CD14-positive monocyte (primary cell): ENCODE measurements at regions not wholly inside any gene's neighbourhood (a gene's known extent, or its start where the extent isn't known, plus 50 kb on each side); places are given as distances from the start of the nearest gene placed in this dataset.

Experiments
- DNase-seq, 3 donors: peaks; one replicate each; pipeline ENCODE4 v3.0.0-alpha.2; 2011 to 2022
- H2AFZ ChIP-seq: 2 replicates; pipeline ENCODE4 v1.6.0; 2012; ENCODE audit warnings: mild to moderate bottlenecking, low read depth, low read length, inconsistent platforms; ENCODE audit not compliant: insufficient read depth, poor library complexity, severe bottlenecking
- H3K27ac ChIP-seq, 2 donors: 1 replicate in 1 of 2; 2 replicates in 1 of 2; pipeline ENCODE4 v1.5.1; 2012 to 2013; ENCODE audit warnings: low read length in 2 of 2, control low read depth in 1 of 2, inconsistent platforms in 1 of 2, low read depth in 1 of 2, mild to moderate bottlenecking in 1 of 2
- H3K27me3 ChIP-seq, 2 donors: one replicate each; pipeline versions ENCODE4 v1.6.0 to v1.6.1; 2011 to 2013; ENCODE audit warnings: low read length in 2 of 2; ENCODE audit not compliant: control insufficient read depth in 2 of 2, insufficient read depth in 2 of 2
- H3K36me3 ChIP-seq, 2 donors: replicated peaks in 1 of 2; 1 replicate in 1 of 2; 2 replicates in 1 of 2; pipeline versions ENCODE4 v1.5.1 to v1.6.1; 2012 to 2013; ENCODE audit warnings: low read length in 2 of 2, control low read depth in 1 of 2, inconsistent platforms in 1 of 2, mild to moderate bottlenecking in 1 of 2; ENCODE audit not compliant: insufficient read depth in 2 of 2, control insufficient read depth in 1 of 2
- H3K4me1 ChIP-seq, 2 donors: 1 replicate in 1 of 2; 2 replicates in 1 of 2; pipeline versions ENCODE4 v1.5.1 to v1.6.1; 2012 to 2013; ENCODE audit warnings: low read length in 2 of 2, control low read depth in 1 of 2, inconsistent platforms in 1 of 2, mild to moderate bottlenecking in 1 of 2, moderate library complexity in 1 of 2; ENCODE audit not compliant: insufficient read depth in 2 of 2, control insufficient read depth in 1 of 2
- H3K4me2 ChIP-seq: replicated peaks from 2 replicates; pipeline ENCODE3; 2012; ENCODE audit warnings: low read length, moderate library complexity, mild to moderate bottlenecking; ENCODE audit not compliant: poor library complexity, severe bottlenecking; ENCODE audit errors: extremely low read depth
- H3K4me3 ChIP-seq, 3 experiments: fragments of 200-600 bp in 1 of 3; sonication (generic) in 1 of 3; replicated peaks in 1 of 3; 1 replicate in 2 of 3; 2 replicates in 1 of 3; pipeline ENCODE4 v1.5.1; 2011 to 2013; ENCODE audit warnings: low read length in 3 of 3, mild to moderate bottlenecking in 3 of 3, control low read depth in 2 of 3, low read depth in 2 of 3, inconsistent platforms in 1 of 3, moderate library complexity in 1 of 3
- H3K79me2 ChIP-seq: 2 replicates; pipeline ENCODE4 v1.6.0; 2012; ENCODE audit warnings: mild to moderate bottlenecking, control low read depth, inconsistent platforms, low read length, moderate library complexity; ENCODE audit not compliant: insufficient read depth
- H3K9ac ChIP-seq: 2 replicates; pipeline ENCODE4 v1.6.0; 2017; ENCODE audit warnings: low read length, mild to moderate bottlenecking; ENCODE audit not compliant: insufficient read depth, poor library complexity, severe bottlenecking
- H3K9me3 ChIP-seq, 2 donors: replicated peaks in 1 of 2; 1 replicate in 1 of 2; 2 replicates in 1 of 2; pipeline versions ENCODE4 v1.5.1 to v1.6.1; 2012 to 2013; ENCODE audit warnings: low read length in 2 of 2, control low read depth in 1 of 2; ENCODE audit not compliant: control insufficient read depth in 1 of 2, insufficient read depth in 1 of 2
- H4K20me1 ChIP-seq: 2 replicates; pipeline ENCODE4 v1.6.0; 2012; ENCODE audit warnings: mild to moderate bottlenecking, low read length, control low read depth, moderate library complexity; ENCODE audit not compliant: insufficient read depth
- H3K27ac Mint-ChIP-seq, 7 donors: one replicate each; pipeline ENCODE4 v1.8.0; 2020; ENCODE audit warnings: mild to moderate bottlenecking in 7 of 7, mixed read lengths in 7 of 7, moderate library complexity in 6 of 7, inconsistent platforms in 2 of 7
- H3K27me3 Mint-ChIP-seq, 3 donors: one replicate each; pipeline ENCODE4 v1.8.0; 2021 to 2022; ENCODE audit warnings: low read depth in 3 of 3, mild to moderate bottlenecking in 3 of 3, mixed read lengths in 3 of 3, moderate library complexity in 3 of 3, inconsistent platforms in 1 of 3
- H3K36me3 Mint-ChIP-seq, 2 donors: one replicate each; pipeline ENCODE4 v1.8.0; 2020; ENCODE audit warnings: mixed read lengths in 2 of 2, inconsistent platforms in 1 of 2, mild to moderate bottlenecking in 1 of 2
- H3K4me1 Mint-ChIP-seq: one replicate; pipeline ENCODE4 v1.8.0; 2020; ENCODE audit warnings: mild to moderate bottlenecking, mixed read lengths
- H3K4me3 Mint-ChIP-seq, 2 donors: one replicate each; pipeline ENCODE4 v1.8.0; 2020; ENCODE audit warnings: mild to moderate bottlenecking in 2 of 2, mixed read lengths in 2 of 2, moderate library complexity in 1 of 2
- H3K9me3 Mint-ChIP-seq, 7 donors: one replicate each; pipeline ENCODE4 v1.8.0; 2020 to 2022; ENCODE audit warnings: mixed read lengths in 7 of 7, mild to moderate bottlenecking in 6 of 7, moderate library complexity in 6 of 7, inconsistent platforms in 2 of 7
- CTCF ChIP-seq: fragments of 200-600 bp; IDR thresholded peaks from one replicate; pipeline ENCODE4 v1.8.0; 2022; ENCODE audit warnings: antibody characterized with exemption, mild to moderate bottlenecking
- WGBS: methylation state at CpG from one replicate; pipeline ENCODE4 v1.1.5; 2013; ENCODE audit warnings: missing lambda C conversion rate; ENCODE audit not compliant: insufficient coverage; 5-methylcytosine and 5-hydroxymethylcytosine counted together
- intact Hi-C, 2 donors: fragments of 100-400 bp; cut with micrococcal nuclease; formaldehyde crosslinking; loops; one replicate each; pipeline versions ENCODE4 v1.15.0 to v1.15.1; 2023

GRCh38 chrX:3257471-3257870 is 89.0 kb downstream of the MXRA5 start:
- no peak overlapping the region for H3K27ac Mint-ChIP-seq
- Histone ChIP-seq H3K36me3 (no peaks in the 10 kb centered on the region), H4K20me1 (no peaks in the 10 kb centered on the region), H3K4me3 (no peak overlapping the region), H3K4me1 (peaks cover 10 to 12% of the 10 kb centered on the region in 2 donors), H3K79me2 (no peaks in the 10 kb centered on the region), H3K9ac (no peak overlapping the region), H3K27me3 (no peaks in the 10 kb centered on the region), H3K4me2 (no peak overlapping the region), H2AFZ (no peak overlapping the region), H3K9me3 (peaks cover 0 to 14% of the 10 kb centered on the region in 2 donors), H3K27ac (no peak overlapping the region)
- peaks cover 17% of the 10 kb centered on the region for H3K4me1 Mint-ChIP-seq
- H3K36me3 Mint-ChIP-seq, result no peaks in the 10 kb centered on the region
- intact Hi-C loops, result no loop called here
- no peak for TF ChIP-seq CTCF
- no peak overlapping the region for H3K4me3 Mint-ChIP-seq
- no CpG with 5 or more reads among the region's 3 CpGs for WGBS
- H3K27me3 Mint-ChIP-seq, result peaks cover 1 to 11% (median 4%) of the 10 kb centered on the region in 3 donors
- DNase-seq, result no peak
- H3K9me3 Mint-ChIP-seq, result peaks cover 0 to 27% (median 9%) of the 10 kb centered on the region in 7 donors

- H3K36me3 Mint-ChIP-seq, result no peaks in the 10 kb centered on the region
These were observed 89.6 kb downstream of the MXRA5 start for GRCh38 chrX:3256868-3257267.

More at GRCh38 chrX:3256868-3257267, 89.6 kb downstream of the MXRA5 start:
- Histone ChIP-seq H3K27ac (no peak overlapping the region), H2AFZ (no peak overlapping the region), H3K27me3 (no peaks in the 10 kb centered on the region), H3K4me1 (peaks cover 12 to 15% of the 10 kb centered on the region in 2 donors), H3K4me3 (no peak overlapping the region), H4K20me1 (no peaks in the 10 kb centered on the region), H3K9me3 (peaks cover 0 to 8% of the 10 kb centered on the region in 2 donors), H3K9ac (no peak overlapping the region), H3K36me3 (no peaks in the 10 kb centered on the region), H3K4me2 (no peak overlapping the region), H3K79me2 (no peaks in the 10 kb centered on the region)
- Mint-ChIP-seq H3K4me3 (no peak overlapping the region), H3K27me3 (peaks cover 1 to 11% (median 4%) of the 10 kb centered on the region in 3 donors), H3K9me3 (peaks cover 0 to 23% (median 9%) of the 10 kb centered on the region in 7 donors), H3K4me1 (peaks cover 17% of the 10 kb centered on the region), H3K27ac (no peak overlapping the region)
- DNase-seq, result no peak
- intact Hi-C loops, result no loop called here
- TF ChIP-seq CTCF, result no peak
- 100% methylated on average over 3 of the region's 3 CpGs for WGBS
